GM12873 (cell line): ENCODE measurements at regions not wholly inside any gene's neighbourhood (a gene's known extent, or its start where the extent isn't known, plus 50 kb on each side); places are given as distances from the start of the nearest gene placed in this dataset.

Source experiments
- TF ChIP-seq, protein P1 (sequence below): IDR thresholded peaks from 2 replicates; pipeline ENCODE4 v1.5.1; 2012; ENCODE audit warnings: low read depth, mild to moderate bottlenecking, moderate library complexity, low read length, control low read depth; ENCODE audit not compliant: insufficient read depth; ENCODE audit errors: missing control alignments

GRCh38 chr5:99109894-99110293 is 181.1 kb upstream of the CHD1 start:
- TF ChIP-seq, protein P1, sequence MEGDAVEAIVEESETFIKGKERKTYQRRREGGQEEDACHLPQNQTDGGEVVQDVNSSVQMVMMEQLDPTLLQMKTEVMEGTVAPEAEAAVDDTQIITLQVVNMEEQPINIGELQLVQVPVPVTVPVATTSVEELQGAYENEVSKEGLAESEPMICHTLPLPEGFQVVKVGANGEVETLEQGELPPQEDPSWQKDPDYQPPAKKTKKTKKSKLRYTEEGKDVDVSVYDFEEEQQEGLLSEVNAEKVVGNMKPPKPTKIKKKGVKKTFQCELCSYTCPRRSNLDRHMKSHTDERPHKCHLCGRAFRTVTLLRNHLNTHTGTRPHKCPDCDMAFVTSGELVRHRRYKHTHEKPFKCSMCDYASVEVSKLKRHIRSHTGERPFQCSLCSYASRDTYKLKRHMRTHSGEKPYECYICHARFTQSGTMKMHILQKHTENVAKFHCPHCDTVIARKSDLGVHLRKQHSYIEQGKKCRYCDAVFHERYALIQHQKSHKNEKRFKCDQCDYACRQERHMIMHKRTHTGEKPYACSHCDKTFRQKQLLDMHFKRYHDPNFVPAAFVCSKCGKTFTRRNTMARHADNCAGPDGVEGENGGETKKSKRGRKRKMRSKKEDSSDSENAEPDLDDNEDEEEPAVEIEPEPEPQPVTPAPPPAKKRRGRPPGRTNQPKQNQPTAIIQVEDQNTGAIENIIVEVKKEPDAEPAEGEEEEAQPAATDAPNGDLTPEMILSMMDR = no peak

- TF ChIP-seq, protein P1 = no peak
Observed at GRCh38 chr5:99105216-99105615, 176.4 kb upstream of the CHD1 start.

DNA sequence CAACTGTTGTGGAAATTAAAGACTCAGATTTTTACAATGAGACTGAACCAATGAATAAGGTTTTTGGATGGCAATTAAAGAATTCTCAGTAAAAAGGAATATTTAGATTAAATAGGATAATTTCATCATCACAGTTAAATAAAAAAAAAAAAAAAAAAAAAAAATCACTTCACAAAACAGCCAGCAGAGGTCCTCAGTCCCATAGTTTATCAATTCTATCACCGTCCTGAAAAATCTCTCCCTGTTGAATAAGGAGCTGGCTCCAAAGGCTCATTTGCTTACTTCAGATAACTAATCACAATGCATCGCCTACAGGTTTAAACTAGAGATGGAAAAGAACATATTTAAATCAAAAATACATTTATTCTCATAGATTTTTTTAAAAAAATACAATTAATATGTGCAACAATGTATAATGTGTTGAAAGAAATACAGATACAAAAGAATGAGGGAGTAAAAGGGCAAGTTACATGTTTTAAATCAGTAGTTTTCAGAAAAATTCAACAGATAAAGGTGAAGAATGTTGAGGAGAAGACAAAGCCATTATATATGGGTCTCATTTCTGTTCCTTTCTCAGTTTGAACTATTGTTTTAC is 175.8 kb upstream of the CHD1 start:
- TF ChIP-seq, protein P1 = peak; percentile 54

DNA sequence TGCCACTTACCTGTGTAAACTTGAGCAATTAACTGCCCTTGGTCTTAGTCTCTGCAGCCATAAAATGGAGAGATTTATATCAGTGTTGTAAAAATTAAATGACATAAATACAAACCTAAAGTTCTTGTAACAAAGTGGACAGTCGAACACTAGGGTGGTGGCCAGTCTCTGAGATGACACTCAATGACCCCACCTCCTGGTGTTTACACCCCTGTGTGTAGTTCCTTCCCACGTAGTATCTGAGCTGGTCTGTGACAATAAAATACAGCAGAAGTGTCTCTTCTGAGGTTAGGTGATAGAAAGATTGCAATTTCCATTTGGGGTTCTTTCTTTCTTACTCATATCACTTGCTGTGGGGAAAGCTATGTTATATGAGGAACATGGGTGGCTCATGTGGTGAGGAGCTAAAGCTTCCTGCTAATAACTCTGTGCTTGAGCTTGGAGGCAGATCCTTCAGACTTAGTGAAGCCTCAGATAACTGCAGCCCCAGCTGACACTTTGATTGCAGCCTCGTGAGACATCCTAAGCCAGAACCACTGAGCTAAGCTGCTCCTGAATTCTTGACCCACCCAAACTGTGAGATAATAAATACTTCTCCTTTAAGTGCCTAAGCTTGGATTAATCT is 173.4 kb upstream of the CHD1 start:
- TF ChIP-seq, protein P1 = no peak

DNA sequence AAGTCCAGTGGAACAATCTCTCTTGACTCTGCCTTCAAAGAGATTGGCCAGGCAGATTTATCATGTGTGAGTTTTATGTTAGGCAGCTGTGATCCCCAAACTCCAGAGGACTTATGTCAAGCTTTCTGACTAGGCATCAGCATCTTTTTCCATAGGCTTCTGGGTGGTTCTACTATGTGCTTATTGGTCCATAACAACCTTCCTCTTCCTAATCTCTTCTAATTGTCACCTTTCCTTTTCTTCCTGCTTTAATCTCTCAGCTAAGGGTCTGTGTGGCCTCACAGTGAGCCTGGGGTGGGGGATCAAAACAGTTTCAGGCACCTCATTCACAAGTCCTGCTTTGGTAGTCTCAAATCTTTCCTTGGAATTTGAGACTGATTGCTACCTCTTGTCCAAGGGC is 170.9 kb upstream of the CHD1 start:
- TF ChIP-seq, protein P1 = no peak

DNA sequence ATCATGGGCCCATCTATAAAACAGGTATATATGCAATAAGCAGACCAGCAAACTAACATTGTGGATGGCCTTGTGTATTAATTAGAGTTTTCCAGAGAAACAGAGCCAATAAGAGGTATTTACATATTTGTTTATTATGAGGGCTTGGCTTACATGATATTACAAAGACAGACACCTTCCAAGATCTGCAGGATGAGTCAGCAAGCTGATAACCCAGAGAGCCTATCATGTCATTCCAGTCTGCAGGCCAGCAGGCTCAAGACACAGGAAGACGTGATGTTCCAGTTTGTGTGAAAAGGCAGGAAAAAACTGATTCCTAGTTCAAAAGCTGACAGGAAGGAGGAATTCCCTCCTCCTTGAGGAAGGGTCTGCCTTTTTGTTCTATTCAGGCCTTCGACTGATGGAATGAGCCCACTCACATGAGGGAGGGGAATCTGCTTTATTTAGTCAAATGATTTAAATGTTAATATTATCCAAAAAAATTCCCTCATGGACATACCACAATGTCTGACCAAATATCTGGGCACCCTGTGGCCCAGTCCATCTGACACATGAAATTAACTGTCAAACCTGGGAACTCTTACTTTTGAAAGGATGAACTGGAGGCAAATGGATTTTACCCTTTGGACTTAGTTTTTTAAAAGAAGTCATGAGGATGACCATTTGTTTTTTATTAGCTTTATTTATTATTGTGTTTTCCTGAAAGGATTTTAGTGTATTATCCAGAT is 161.2 kb upstream of the CHD1 start:
- TF ChIP-seq, protein P1 = no peak

DNA sequence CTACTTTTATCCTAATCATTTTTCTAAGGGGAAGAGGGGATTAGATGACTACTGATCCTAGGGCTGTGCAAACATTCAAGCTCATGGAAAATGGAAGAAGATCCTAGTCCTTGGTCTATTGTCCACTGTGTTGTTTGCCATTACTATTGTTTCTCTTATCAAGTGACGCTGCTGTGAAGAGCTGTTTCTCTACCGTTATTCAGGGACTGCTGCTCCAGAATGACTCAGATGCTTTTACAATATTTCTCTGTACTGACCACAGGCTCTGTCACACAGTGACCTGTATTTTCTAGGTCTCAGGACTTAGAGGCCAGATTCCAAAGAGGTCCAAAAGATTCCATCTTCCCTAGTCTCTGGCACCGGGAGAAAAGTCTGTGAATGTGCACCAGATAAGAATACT is 159.5 kb upstream of the CHD1 start:
- TF ChIP-seq, protein P1 = no peak
